Colonic mucosa (tissue), 4 donors: ENCODE measurements at regions not wholly inside any gene's neighbourhood (a gene's known extent, or its start where the extent isn't known, plus 50 kb on each side); places are given as distances from the start of the nearest gene placed in this dataset.

Experiments used
- DNase-seq: peaks from one replicate; pipeline ENCODE4 v3.0.0-alpha.2; 2020
- H3K27ac ChIP-seq: fragments of 200-600 bp; one replicate; pipeline ENCODE4 v1.8.0; 2021
- H3K27me3 ChIP-seq: fragments of 200-600 bp; one replicate; pipeline ENCODE4 v1.8.0; 2021
- H3K36me3 ChIP-seq: fragments of 200-600 bp; one replicate; pipeline ENCODE4 v1.8.0; 2021
- H3K4me1 ChIP-seq: fragments of 200-600 bp; one replicate; pipeline ENCODE4 v1.8.0; 2021; ENCODE audit warnings: mild to moderate bottlenecking
- H3K4me3 ChIP-seq: fragments of 200-600 bp; one replicate; pipeline ENCODE4 v1.8.0; 2021
- H3K9ac ChIP-seq, 2 donors: one replicate each; pipeline ENCODE4 v1.7.0; 2013; ENCODE audit warnings: control low read depth in 2 of 2, low read depth in 2 of 2, low read length in 2 of 2
- H3K9me3 ChIP-seq: fragments of 200-600 bp; one replicate; pipeline ENCODE4 v1.8.0; 2021
- CTCF ChIP-seq: fragments of 200-600 bp; IDR thresholded peaks from one replicate; pipeline ENCODE4 v1.8.0; 2022; ENCODE audit warnings: antibody characterized with exemption, mild to moderate bottlenecking
- intact Hi-C: fragments of 100-400 bp; cut with DNase I; formaldehyde crosslinking; loops from one replicate; pipeline ENCODE4 v1.14.1; 2022
- donor health status: healthy.
- donor health status: DM: no; HTN: no; CAD: no.
- donor health status: DM: no; HTN: no; CAD: no.

- H3K27ac ChIP-seq, result no peak overlapping the region
- H3K9ac ChIP-seq, result no peak overlapping the region
- TF ChIP-seq CTCF, result no peak
These were observed 359.4 kb upstream of the FSTL5 start for GRCh38 chr4:162523171-162523570.

DNA sequence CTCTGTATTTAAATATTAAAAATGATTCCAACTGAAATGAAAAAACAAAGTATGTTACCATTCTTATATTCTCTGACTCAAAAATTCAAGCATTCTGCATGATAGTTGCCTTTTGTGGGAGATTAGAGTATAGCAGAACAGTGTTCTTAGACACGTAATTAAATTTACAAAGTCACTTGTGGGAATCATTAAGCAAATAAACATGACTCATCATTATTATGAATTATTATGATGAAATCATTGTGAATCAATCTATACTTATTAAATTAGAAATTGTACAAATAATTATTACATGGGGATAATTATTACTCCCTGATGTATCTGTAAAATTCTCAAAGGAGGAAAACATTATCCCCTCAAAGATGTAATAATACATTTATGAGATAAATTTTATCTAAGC, 358.9 kb upstream of the FSTL5 start:
- Histone ChIP-seq H3K4me1 (no peaks in the 10 kb centered on the region), H3K27me3 (no peaks in the 10 kb centered on the region), H3K4me3 (no peak overlapping the region), H3K9me3 (no peaks in the 10 kb centered on the region), H3K36me3 (no peaks in the 10 kb centered on the region), H3K9ac (no peak overlapping the region), H3K27ac (no peak overlapping the region)
- no peak for TF ChIP-seq CTCF
- no peak for DNase-seq
- intact Hi-C loops, result no loop called here

More at GRCh38 chr4:162523171-162523570, 359.4 kb upstream of the FSTL5 start:
- Histone ChIP-seq H3K27me3 (no peaks in the 10 kb centered on the region), H3K36me3 (no peaks in the 10 kb centered on the region), H3K4me3 (no peak overlapping the region), H3K9me3 (no peaks in the 10 kb centered on the region), H3K4me1 (no peaks in the 10 kb centered on the region)
- intact Hi-C loops, result no loop called here
- no peak for DNase-seq

GRCh38 chr4:162510937-162511336, 347.1 kb upstream of the FSTL5 start:
- Histone ChIP-seq H3K27me3 (no peaks in the 10 kb centered on the region), H3K9ac (no peak overlapping the region), H3K9me3 (no peaks in the 10 kb centered on the region), H3K4me3 (no peak overlapping the region), H3K36me3 (no peaks in the 10 kb centered on the region), H3K4me1 (no peaks in the 10 kb centered on the region), H3K27ac (no peak overlapping the region)
- intact Hi-C loops, result no loop called here
- DNase-seq, result no peak
- no peak for TF ChIP-seq CTCF

DNA sequence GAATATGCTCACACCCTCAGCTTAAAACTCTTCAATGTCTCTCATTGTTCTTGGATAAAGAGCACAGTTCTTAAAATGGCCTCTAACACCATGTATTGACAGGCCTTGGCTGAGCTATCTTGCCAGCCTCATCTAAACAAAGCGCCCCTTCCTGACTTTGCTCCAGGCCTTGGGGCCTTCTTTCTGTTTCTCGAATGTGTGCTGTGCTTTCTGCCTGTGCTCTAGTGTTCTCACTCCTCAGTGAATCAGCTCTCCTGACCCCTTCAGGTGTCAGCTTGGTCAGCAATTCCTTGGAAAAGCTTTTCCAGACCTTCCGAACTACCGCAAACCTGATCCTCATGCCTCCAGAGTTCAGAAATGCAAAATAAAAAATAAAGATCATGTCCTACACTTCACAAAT, 346.3 kb upstream of the FSTL5 start:
- intact Hi-C loops, result no loop called here
- Histone ChIP-seq H3K9ac (no peak overlapping the region), H3K9me3 (no peaks in the 10 kb centered on the region), H3K36me3 (no peaks in the 10 kb centered on the region), H3K27ac (no peak overlapping the region), H3K27me3 (no peaks in the 10 kb centered on the region), H3K4me3 (no peak overlapping the region), H3K4me1 (no peaks in the 10 kb centered on the region)
- no peak for TF ChIP-seq CTCF
- DNase-seq, result no peak

GRCh38 chr4:162509333-162509732, 345.5 kb upstream of the FSTL5 start:
- no peak overlapping the region for H3K27ac ChIP-seq
- no peaks in the 10 kb centered on the region for H3K9me3 ChIP-seq
- intact Hi-C loops, result no loop called here
- no peaks in the 10 kb centered on the region for H3K36me3 ChIP-seq
- no peaks in the 10 kb centered on the region for H3K27me3 ChIP-seq
- no peak overlapping the region for H3K9ac ChIP-seq
- no peak for DNase-seq
- H3K4me1 ChIP-seq, result no peaks in the 10 kb centered on the region
- no peak overlapping the region for H3K4me3 ChIP-seq
- no peak for TF ChIP-seq CTCF

- intact Hi-C loops, result no loop called here
- Histone ChIP-seq H3K9ac (no peak overlapping the region), H3K27me3 (no peaks in the 10 kb centered on the region), H3K27ac (no peak overlapping the region), H3K4me3 (no peak overlapping the region), H3K9me3 (no peaks in the 10 kb centered on the region), H3K36me3 (no peaks in the 10 kb centered on the region), H3K4me1 (no peaks in the 10 kb centered on the region)
- no peak for DNase-seq
- TF ChIP-seq CTCF, result no peak
These were observed 342.5 kb upstream of the FSTL5 start for GRCh38 chr4:162506253-162506652.
